ENCODE measurements at regions not wholly inside any gene's neighbourhood (a gene's known extent, or its start where the extent isn't known, plus 50 kb on each side); places are given as distances from the start of the nearest gene placed in this dataset.

GRCh38 chr21:14321042-14321441 is 61.9 kb downstream of the HSPA13 start:
- DNase-seq (ENCODE audit: low read depth): no peak
- TF ChIP-seq CTCF (IDR thresholded peaks at IDR 0.05; ENCODE audit: insufficient read depth, low read depth, low read length, missing control alignments): no peak
- no peak overlapping the region for H3K4me3 ChIP-seq (ENCODE audit: low read depth, low read length)

- no peak overlapping the region for H3K4me3 ChIP-seq (ENCODE audit: low read depth, low read length)
- DNase-seq (ENCODE audit: low read depth): no peak
- TF ChIP-seq CTCF (IDR thresholded peaks at IDR 0.05; ENCODE audit: insufficient read depth, low read depth, low read length, missing control alignments): no peak
Observed at GRCh38 chr21:14319805-14320204, 63.1 kb downstream of the HSPA13 start.

GRCh38 chr21:14318578-14318977 is 64.4 kb downstream of the HSPA13 start:
- no peak overlapping the region for H3K4me3 ChIP-seq (ENCODE audit: low read depth, low read length)
- TF ChIP-seq CTCF (IDR thresholded peaks at IDR 0.05; ENCODE audit: insufficient read depth, low read depth, low read length, missing control alignments): no peak
- no peak for DNase-seq (ENCODE audit: low read depth)

GRCh38 chr21:14317507-14317906 is 65.4 kb downstream of the HSPA13 start:
- no peak for DNase-seq (ENCODE audit: low read depth)
- H3K4me3 ChIP-seq (ENCODE audit: low read depth, low read length): no peak overlapping the region
- no peak for TF ChIP-seq CTCF (IDR thresholded peaks at IDR 0.05; ENCODE audit: insufficient read depth, low read depth, low read length, missing control alignments)

- no peak for TF ChIP-seq CTCF (IDR thresholded peaks at IDR 0.05; ENCODE audit: insufficient read depth, low read depth, low read length, missing control alignments)
- H3K4me3 ChIP-seq (ENCODE audit: low read depth, low read length): no peak overlapping the region
- no peak for DNase-seq (ENCODE audit: low read depth)
Observed at GRCh38 chr21:14313300-14313699, 69.6 kb downstream of the HSPA13 start.

GRCh38 chr21:14312871-14313270 is 70.1 kb downstream of the HSPA13 start:
- no peak overlapping the region for H3K4me3 ChIP-seq (ENCODE audit: low read depth, low read length)
- DNase-seq (ENCODE audit: low read depth): no peak
- no peak for TF ChIP-seq CTCF (IDR thresholded peaks at IDR 0.05; ENCODE audit: insufficient read depth, low read depth, low read length, missing control alignments)

- no peak for TF ChIP-seq CTCF (IDR thresholded peaks at IDR 0.05; ENCODE audit: insufficient read depth, low read depth, low read length, missing control alignments)
- DNase-seq (ENCODE audit: low read depth): no peak
Observed at GRCh38 chr21:14308234-14308633, 74.7 kb downstream of the HSPA13 start.

More at GRCh38 chr21:14308234-14308633, 74.7 kb downstream of the HSPA13 start:
- H3K4me3 ChIP-seq (ENCODE audit: low read depth, low read length): no peak overlapping the region
